ENCODE measurements at regions not wholly inside any gene's neighbourhood (a gene's known extent, or its start where the extent isn't known, plus 50 kb on each side); places are given as distances from the start of the nearest gene placed in this dataset.
"Not testable (repeated sequence)": the region's sequence is repeated elsewhere in the genome, so short reads cannot be mapped to it uniquely, and the experiment has no call there.

DNA sequence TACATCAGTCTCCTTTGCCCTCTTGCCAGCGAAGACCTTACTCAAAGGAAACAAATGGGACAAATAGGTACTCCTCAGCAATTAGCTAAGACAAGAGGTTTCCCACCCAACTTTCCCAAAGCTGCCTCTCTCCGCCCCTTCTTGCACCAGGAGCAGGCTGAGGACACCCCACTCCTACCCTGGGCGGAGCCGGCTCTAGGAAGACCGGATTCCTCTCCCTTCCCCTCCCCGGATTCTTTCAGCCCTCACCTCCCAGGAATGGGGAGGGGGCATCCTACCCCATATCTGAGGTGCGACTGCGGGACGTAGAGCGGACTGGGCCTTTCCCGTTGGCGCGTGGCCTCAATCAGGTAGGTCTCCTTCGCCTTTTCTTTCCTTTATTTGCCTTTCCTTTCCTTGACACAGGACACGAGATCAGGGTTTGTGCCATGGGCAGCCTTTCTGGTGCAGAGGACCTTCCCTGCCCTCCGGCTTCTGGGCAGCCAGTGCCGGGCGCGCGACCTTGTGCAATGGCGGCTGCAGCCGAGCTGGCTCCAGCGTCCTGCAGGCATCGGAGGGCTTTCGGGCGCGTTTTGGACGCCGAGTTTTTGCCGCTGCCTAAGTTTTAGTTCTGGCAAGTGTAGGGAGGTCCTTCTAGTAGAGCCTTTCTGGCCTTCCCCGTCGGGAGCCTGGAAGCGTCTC, 279.9 kb downstream of the PLS3 start:
- DNase-seq (ENCODE audit: low spot score): not testable (repeated sequence)

DNA sequence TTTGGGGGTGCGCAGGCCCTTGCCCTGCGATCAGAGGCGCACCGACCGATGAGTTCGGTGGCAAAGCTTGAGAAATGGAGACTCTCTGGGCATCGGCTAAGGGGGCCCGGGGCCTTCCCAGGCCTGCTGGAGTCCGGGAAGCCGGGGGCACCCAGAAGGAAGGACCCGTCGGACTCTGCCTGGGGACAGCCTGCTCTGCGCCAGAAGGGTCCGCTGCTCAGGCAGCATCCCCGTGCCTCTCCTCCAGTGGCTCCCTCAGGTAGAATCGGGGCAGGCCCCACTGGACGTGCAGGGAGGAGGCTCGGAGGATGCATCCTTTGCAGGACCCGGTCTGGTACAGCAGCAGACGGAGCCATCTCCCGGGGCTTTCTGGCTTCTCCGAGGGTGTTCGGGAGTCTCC, 290.0 kb downstream of the PLS3 start:
- DNase-seq (ENCODE audit: low spot score): not testable (repeated sequence)

DNA sequence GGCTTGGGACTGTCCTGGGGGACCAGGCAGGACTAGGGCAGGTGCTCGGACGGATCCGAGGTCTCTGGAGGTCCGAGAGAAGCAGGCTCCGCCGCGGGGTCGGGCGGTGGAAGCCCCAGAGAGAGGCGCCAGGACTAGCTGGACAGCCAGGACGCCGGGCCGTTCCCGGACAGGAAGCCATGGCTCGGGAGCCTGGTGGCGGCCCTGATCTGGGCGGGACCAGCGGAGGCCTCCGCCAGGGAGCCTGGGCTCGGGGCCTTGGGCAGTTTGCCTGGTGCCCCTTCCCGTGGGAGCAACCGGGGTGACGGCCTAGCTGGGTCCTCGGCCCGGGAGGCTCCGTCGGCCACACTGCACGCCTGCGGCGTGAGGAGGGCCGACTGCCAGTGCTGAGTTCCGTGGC, 292.3 kb downstream of the PLS3 start:
- DNase-seq (ENCODE audit: low spot score): not testable (repeated sequence)

DNA sequence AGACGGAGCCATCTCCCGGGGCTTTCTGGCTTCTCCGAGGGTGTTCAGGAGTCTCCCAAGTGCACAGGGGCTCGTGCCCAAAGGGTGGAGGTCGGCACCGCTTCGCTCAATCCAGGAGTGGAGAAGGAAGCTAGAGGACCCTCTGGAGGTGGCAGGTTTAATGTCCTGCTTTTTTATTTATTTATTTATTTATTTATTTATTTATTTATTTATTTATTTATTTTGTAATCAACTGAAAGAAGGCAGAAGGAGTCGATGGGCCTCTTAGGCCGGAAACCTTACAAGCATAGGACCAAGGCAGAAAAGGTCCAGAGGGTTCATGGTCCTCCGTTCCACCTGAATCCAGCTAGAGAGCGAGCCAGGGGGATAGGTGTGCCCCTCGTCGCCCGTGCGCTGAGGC, 289.4 kb upstream of the AGTR2 start:
- DNase-seq (ENCODE audit: low spot score): not testable (repeated sequence)

DNA sequence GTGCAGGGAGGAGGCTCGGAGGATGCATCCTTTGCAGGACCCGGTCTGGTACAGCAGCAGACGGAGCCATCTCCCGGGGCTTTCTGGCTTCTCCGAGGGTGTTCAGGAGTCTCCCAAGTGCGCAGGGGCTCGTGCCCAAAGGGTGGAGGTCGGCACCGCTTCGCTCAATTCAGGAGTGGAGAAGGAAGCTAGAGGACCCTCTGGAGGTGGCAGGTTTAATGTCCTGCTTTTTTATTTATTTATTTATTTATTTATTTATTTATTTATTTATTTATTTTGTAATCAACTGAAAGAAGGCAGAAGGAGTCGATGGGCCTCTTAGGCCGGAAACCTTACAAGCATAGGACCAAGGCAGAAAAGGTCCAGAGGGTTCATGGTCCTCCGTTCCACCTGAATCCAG, 286.4 kb upstream of the AGTR2 start:
- not testable (repeated sequence) for DNase-seq (ENCODE audit: low spot score)

DNA sequence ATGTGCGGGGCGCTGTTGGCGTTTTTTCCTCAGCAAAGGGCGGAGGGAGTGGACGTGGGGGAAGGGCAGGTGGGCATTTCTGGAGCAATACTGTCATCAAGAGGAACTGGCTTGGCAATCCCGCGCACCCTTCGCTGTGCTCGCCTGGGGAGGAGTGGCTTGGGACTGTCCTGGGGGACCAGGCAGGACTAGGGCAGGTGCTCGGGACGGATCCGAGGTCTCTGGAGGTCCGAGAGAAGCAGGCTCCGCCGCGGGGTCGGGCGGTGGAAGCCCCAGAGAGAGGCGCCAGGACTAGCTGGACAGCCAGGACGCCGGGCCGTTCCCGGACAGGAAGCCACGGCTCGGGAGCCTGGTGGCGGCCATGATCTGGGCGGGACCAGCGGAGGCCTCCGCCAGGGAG, 282.5 kb upstream of the AGTR2 start:
- DNase-seq (ENCODE audit: low spot score): not testable (repeated sequence)

DNA sequence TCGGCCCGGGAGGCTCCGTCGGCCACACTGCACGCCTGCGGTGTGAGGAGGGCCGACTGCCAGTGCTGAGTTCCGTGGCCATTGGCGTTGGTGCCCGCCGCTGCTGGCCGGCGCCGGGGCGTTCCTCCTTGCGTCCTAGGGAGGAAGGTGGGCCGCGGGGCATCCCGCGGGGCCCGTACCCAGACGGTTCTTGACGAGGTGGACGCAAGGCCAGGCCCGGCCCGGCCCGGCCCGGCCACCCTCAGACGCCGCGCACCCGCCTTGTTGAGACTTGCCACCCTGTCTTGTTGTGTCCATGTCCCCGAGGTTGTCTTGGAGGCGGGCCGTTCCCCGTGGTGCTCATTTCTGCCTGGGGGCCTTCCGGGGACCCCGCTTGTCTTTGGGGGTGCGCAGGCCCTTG, 282.0 kb upstream of the AGTR2 start:
- DNase-seq (ENCODE audit: low spot score): not testable (repeated sequence)

DNA sequence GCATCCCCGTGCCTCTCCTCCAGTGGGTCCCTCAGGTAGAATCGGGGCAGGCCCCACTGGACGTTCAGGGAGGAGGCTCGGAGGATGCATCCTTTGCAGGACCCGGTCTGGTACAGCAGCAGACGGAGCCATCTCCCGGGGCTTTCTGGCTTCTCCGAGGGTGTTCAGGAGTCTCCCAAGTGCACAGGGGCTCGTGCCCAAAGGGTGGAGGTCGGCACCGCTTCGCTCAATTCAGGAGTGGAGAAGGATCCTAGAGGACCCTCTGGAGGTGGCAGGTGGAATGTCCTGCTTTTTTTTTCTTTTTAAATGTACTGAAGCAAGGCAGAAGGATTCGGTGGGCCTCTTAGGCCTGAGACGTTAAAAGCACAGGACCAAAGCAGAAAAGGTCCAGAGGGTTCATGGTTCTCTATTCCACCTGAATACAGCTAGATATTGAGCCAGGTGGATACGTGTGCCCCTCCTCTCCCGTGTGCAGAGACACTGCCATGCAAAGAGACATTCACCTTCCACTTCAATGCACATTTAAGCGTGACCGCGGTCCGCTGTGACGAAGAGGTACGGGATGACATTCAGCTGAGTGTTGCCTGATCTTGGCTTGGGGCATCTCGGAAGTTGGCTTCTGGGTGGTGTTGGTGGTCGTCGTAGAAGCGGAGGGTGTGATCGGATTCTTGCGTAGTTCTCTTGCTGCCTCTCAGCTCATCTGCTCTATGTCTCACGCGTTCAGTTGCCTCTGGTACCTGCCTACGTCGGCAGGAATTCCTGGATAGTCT, 281.2 kb upstream of the AGTR2 start:
- DNase-seq (ENCODE audit: low spot score): no peak

DNA sequence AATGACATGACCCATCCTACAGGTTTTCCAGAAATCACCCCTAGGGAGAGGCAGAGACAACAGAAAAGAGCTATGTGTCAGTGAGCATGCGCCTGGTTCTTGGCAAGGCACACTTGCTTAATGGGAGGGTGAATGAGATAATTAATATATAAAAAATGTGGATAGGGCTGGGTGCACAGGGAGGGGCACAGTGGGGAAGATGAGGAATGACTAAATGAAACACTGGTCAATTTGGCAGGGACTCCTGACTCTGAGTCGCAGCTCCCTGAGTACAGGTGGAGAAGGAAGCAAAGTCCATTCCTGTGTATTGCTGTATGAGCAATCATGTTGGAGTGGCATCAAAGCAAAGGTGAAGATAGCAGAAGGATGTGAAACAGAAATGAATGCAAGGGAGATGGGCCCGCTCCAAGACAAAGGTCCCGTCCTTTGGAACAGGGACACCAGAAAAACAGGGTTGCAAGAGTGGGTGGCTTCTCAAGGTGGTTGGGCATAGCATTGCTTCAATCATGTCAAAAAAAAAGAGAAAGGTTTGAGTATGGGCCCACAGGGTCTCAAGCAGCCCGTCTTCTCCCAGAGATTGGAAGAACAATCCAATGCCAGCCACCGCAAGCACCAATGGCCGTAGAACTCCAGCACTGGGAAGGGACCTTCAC, 278.4 kb upstream of the AGTR2 start:
- DNase-seq (ENCODE audit: low spot score): no peak

DNA sequence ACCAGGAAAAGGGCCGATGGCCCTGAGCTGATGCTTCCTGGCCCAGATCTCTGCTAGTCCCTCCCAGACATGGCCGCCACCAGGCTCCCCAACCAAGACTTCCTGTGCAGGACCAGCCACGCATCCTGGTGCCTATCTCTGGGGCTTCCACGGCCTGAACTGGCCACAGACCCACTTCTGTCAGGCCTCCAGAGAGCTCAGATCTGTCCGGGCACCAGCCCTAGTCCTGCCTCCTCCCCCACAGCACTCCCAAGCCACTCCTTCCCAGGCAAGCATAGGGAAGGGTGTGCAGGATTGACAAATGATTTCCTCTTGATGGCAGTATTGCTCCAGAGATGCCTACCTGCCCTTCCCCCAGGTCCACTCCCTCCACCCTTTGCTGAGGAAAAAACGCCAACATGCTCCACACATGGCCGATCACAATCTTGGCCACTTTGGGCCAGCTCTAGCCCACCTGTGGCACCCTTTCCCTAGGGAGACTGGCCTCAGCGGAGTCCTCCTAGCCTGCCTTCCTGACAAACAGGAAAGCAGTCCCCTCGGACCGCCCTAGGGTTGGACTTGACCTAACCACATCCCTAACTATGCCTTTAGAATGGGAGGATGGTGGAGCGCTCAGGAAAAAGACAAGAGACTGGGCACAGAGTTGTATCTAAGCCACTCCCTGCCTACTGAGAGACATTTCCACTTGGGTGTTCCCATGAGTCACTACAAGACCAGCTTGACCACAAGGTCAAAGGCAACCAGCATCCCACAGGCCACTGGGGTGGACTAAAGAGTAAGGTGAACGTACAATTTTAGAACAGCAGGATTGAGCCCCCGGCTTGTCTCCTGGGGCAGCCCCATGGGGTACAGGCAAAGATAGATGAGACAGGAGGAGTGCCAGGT, 277.5 kb upstream of the AGTR2 start:
- peak; percentile 49 for DNase-seq (ENCODE audit: low spot score)

DNA sequence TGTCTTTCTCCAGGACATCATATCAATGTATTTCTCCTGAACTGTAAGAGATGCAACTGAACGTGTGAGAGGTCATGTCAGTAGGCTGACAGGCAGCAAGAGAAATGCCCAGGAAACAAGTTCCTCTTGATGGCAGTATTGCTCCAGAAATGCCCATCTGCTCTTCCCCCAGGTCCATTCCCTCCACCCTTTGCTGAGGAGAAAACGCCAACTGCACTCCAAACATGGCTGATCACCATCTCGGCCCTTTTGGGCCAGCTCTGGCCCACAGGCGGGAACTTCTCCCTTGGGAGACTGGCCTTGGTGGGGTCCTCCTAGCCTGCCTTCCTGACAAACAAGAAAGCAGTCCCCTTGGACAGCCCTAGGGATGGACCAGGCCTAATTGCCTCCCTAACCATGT, 276.5 kb upstream of the AGTR2 start:
- DNase-seq (ENCODE audit: low spot score): peak; percentile 51

DNA sequence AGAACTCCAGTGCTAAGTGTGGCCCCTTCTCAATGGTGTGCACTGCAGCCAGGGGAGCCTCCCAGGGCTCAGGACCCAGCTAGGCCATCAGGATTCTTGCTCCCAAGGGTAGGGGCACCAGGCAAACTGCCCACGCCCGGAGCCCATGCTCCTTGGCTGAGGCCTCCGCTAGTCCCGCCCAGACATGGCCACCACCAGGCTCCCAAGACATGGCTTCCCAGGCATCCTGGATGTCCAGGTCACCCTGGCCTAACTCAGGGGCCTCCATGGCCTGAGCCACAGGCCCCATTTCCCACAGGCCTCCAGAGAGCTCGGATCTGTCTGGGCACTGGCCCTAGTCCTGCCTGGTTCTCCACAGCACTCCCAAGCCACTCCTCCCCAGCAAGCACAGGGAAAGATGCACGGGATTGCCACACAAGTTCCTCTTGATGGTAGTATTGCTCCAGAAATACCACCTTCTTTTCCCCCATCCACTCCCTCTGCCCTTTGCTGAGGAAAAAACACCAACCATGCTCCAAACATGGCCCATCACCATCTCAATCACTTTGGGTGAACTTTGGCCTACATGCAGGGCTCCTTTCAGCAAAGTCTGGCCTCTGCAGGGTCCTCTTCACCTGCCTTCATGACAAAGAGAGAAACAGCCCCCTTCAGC, 274.7 kb upstream of the AGTR2 start:
- DNase-seq (ENCODE audit: low spot score): no peak

DNA sequence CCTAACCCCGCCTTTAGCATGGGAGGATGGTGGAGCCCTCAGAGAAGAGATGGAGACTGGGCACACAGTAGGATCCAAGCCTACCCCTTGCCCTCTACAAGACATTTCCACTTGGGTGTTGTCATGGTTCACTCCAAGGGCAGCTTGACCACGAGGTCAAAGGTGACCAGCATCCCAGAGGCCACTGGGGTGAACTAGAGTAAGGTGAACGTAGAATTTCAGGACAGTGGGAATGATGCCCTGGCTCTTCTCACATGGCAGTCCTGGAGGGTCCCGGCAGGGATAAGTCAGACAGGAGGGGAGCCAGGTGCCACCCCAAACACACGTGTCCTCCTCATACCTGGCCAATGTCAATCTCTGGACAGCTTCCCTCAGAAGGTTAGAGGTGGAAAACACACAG, 274.2 kb upstream of the AGTR2 start:
- DNase-seq (ENCODE audit: low spot score): no peak

DNA sequence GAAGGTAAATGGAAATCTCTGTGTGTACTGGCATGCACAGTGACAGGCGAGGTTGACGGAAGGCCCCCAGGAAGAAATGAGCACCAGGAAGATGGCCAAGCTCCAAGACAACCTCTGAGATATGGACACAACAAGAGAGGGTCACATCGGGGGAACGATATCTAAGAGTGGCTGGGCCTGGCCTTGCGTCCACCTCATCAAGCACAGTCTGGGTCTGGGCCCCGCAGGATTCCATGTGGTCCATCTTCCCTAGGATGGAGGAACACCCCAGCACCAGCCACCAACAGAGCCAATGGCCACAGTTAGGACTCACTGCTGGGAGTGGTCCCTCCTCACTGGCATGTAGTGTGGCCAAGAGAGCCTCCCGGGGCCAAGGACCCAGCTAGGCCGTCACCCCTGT, 272.6 kb upstream of the AGTR2 start:
- DNase-seq (ENCODE audit: low spot score): no peak

DNA sequence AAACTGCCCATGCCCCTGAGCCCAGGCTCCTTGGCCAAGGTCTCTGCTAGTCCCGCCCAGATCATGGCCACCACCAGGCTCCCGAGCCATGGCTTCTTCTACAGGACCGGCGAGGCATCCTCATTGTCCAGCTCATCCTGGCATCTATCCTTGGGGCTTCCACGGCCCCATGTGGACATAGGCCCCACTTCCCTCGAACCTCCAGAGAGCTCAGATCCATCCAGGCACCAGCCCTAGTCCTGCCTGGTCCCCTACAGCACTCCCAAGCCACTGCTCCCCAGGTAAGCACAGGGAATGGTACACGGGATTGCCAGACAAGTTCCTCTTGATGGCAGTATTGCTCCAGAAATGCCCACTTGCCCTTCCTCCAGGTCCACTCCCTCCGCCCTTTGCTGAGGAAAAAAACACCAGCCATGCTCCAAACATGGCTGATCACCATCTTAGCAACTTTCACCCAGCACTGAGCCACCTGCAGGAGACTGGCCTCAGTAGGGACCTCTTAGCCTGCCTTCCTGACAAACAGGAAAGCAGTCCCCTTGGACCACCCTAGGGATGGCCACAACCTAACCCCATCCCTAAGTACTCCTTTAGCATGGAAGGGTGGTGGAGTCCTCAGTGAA, 272.1 kb upstream of the AGTR2 start:
- DNase-seq (ENCODE audit: low spot score): peak; percentile 74

DNA sequence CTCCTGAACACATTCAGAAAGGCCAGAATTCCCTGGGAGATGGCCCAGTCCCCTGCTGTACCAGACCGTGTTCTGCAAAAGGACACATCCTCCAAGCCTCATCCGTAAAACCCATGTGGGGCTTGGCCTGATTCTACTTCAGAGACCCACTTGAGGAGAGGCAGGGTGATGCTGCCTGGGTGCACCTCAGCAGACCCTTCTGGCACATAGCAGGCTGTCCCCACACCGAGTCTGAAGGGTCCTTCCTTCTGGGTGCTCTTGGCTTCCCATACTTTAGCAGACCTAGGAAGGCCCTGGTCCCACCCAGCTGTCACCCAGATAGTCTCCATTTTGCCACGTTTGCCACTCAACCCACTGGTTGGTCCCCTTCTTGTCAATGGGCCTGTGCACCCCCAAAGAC, 270.1 kb upstream of the AGTR2 start:
- DNase-seq (ENCODE audit: low spot score): no peak

DNA sequence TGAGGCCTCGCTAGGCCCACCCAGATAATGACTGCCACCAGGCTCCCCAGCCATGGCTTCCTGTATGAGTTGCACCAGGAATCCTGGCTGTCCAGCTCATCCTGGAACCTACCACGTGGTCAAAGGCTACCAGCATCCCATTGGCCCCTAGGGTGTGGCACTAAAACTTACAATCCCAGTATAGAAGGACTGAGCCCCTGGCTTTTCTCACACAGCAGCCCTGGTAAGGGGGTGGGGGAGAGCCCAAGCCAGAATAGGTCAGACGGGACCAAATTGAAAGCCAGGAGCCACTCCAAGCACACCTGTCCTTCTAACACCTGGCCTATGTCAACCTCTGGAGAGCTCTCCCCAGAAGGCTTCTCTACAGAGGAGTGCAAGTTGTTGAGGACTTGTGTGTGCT, 269.3 kb upstream of the AGTR2 start:
- no peak for DNase-seq (ENCODE audit: low spot score)

DNA sequence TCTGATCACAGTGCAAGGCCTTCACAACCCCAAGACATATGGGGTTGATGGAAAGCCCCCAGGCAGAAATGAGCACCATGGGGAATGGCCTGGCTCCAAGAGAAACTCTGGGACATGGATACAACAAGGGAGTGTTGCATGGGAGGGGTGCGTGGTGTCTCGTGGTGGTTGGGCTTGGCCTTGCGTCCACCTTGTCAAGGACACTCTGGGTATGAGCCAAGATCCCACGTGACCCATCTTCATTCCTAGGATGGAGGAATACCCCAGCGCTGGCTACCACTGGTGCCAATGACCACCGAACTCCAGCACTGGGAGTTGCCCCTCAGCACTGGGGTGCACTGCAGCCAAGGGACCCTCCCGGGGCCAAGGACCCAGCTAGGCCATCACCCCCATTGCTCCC, 267.5 kb upstream of the AGTR2 start:
- DNase-seq (ENCODE audit: low spot score): no peak

DNA sequence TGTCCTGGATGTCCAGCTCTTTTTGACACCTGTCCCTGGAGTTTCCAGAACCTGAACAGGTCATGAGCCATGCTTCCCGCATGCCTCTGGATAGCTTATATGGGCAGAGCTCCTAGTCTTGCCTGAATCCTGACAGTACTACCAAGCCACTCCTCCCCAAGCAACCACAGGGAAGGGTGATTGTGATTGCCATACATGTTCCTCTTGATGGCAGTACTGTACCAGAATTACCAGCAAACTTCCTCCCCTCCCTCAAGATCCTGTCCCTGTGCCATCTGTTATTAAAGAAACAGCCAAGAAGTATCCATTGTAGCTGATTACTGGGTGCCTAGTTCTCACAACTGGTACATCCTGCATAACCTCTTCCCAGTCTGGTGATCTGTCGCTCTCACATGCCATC, 264.3 kb upstream of the AGTR2 start:
- no peak for DNase-seq (ENCODE audit: low spot score)

DNA sequence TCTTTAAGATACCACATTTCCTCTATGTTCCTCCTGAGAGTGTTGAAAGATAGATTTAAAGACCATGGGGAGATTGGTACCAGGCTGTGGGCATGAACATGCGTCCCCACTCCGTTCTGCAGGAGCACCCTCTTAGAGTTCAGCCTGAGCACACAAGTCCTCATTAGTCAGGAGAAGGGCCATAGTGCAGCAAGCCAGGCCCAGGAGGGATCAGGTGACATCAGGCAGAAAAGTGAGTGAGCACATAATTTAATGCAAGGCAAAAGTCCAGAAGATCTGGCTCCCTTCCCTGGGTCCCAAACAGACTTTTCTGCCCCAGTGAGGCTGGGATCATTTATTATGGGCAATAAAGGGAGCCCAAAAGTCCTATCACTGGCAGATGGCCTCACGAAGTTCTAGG, 263.7 kb upstream of the AGTR2 start:
- DNase-seq (ENCODE audit: low spot score): no peak

DNA sequence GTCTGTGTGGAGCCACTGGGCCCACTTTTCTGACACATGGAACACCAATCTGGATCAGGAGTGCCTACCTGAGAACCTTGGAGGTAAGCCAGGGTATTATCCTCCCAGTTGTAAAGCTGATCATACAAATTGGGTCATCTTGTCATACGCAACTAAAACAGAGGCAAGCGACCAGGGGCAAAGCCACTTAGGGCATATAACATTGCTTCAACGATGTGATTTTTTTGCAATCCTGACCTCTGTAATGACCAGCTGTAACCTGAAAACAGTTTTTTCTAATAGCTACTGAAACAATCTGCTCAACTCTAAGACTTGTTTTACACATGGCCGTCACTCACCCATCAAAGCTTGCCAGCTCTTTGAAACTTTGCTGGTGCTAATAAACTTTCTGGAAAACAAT, 261.5 kb upstream of the AGTR2 start:
- no peak for DNase-seq (ENCODE audit: low spot score)
